ENCODE measurements at regions not wholly inside any gene's neighbourhood (a gene's known extent, or its start where the extent isn't known, plus 50 kb on each side); places are given as distances from the start of the nearest gene placed in this dataset.

DNA sequence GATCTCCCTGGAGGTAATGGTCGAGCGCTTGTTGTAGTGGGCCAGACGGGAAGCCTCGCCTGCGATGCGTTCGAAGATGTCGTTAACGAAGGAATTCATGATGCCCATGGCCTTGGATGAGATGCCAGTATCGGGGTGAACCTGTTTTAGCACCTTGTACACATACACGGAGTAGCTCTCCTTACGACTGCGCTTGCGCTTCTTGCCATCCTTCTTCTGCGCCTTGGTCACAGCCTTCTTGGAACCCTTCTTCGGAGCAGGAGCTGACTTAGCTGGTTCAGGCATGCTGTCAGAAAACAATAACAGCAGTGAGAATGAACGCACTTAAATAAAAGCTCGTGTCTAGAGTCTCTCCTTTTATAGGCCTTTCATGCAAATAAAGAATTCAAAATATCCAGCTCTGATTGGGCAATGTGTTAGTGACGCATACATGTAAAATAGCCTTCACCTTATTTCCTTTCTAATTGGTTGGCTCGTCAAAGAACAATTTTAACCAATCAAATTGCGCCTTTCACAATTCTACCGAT lies 129.2 kb downstream of the HFE start:
- ATAC-seq: peak; percentile 89 to 90

DNA sequence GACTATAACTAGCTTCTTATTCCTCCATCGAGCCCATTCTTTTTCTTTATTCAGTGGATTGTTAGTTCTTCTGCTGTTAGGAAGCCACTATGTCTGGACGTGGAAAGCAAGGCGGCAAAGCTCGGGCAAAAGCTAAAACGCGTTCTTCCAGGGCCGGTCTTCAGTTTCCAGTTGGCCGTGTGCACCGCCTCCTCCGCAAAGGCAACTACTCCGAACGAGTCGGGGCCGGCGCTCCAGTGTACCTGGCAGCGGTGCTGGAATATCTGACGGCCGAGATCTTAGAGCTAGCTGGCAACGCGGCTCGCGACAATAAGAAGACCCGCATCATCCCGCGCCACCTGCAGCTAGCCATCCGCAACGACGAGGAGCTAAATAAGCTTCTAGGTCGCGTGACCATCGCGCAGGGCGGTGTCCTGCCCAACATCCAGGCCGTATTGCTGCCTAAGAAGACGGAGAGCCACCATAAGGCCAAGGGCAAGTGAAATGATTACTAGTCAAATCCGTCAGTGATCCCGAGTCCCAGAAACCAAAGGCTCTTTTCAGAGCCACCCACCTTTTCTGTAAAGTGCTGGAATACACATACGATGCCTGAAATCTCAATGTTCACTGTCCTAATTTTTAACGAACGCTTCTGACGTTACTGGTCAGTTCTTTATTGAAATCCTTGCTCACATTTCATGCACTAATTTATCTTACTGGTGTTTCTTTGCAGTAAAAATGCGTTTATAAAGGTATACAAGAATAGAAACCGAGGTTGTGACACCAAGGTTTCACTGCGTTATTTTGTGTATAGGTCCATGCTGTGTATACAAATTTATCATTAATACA lies 129.9 kb downstream of the HFE start:
- peak; percentile 57 to 64 for ATAC-seq

DNA sequence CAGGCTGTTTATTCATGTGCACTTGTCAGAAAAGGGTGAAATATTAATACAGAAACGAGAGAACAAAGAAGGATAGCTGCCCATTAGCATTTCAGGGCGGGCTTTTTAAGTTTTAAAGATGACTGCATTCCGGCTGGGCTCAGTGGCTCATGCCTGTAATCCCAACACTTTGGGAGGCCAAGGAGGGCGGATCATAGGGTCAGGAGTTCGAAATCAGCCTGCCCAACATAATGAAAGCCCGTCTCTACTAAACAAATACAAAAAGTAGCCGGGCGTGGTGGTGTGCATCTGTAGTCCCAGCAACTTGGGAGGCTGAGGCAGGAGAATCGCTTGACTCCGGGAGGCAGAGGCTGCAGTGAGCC lies 130.5 kb downstream of the HFE start:
- ATAC-seq: no peak

DNA sequence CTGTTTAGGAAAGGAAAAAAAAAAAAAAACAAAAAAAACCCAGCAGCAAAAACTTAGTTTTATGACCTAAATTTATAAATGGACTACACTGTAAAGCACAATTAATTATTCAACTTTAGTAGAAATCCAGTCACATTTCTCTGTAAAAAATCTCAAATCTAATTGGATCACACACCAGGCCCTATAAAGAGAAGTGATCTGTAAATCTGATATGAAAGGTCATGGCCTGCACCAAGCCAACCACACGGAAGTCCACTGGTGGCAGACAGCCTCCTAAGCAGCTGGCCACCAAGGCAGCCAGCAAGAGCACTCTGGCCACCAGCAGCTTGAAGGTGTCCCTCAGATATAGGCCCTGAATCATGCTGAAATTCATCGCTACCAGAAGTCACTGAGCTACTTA lies 131.6 kb downstream of the HFE start:
- ATAC-seq: no peak

DNA sequence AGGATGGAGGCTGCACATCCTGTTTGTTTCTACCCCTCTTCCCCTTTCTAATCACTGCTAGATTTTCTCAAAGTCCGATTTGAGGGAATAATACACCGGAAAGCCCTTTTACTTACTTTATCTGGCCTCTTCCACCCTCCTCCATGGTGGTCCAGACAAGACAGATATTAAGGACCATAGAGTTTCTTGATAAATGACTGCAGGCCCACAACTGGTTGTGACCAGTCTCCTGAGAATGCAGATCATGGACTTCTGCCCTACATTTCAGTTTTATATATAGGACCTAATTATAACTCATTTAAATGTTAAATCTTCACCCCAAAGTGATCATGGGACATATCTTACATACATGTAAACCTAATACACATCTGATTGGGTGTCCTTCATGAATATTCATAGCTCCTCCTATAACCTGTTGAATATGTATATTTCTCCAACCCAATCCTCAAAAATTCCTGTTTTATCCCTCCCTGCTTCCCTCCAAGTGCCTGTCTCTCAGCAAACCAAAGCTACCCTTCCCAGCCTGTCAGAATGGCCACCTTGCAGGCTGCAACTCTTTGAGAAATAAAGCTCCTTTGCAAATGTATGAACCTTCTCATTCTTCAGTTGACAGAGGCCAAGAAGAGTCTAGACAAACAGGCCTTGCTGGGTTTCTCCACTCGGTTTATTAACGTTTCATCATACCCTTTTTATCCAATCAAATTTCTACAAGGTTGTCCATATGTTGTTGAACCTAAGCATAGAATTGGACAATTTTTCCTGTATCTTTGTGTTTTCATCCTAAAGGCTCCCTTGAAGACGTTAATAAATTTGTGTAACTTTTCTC lies 133.1 kb downstream of the HFE start:
- ATAC-seq: no peak

DNA sequence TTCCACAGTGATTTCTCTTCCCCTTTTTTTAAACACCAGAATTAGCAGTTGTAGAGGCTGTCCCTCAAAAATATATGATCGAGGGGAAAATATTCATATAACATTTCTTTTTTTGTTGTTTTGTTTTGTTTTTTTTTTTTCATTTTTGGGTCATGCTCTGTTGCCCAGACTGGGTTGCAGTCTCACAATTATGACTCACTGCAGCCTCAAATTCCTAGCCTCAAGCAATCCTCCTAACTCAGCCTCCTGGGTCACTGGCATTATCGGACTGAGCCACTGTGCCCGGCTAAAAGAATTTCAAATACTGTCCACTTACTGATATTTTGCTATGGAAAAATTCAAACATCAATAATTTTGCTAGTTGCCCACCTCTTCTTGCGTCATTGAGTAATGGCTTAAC lies 134.0 kb downstream of the HFE start:
- no peak for ATAC-seq

DNA sequence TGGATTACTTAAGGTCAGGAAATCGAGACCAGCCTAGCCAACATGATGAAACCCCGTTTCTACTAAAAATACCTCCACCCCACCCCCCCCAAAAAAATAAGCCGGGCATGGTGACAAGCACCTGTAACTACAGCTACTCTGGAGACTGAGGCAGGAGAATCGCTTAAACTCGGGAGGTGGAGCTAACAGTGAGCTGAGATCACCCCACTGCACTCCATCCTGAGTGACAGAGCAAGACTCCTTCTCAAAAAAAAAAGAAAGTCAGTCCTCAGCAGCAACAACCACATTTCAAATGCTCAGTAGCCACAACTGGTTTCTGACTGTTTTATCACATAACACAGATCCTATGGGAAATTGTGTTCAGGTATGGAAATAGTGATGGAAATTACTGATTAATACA lies 135.3 kb downstream of the HFE start:
- ATAC-seq: no peak

DNA sequence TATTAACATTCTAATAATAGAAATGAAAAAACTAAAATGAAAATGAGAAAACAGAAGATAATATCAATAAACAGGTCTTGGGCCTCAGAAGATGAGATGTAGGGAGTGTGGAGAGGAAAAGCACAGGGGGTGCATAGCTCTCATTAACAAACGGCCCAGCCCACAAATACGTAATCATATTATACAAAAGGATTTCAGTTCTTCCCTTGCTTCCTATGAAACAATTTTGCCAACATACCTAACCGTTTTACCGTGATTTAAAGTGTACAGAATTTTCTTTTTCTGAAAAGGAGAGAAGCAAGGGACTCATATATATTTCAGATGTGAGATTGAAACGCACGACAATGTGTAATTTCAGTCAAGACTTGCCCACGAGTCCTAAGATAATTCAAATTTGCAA lies 136.0 kb downstream of the HFE start:
- no peak for ATAC-seq

DNA sequence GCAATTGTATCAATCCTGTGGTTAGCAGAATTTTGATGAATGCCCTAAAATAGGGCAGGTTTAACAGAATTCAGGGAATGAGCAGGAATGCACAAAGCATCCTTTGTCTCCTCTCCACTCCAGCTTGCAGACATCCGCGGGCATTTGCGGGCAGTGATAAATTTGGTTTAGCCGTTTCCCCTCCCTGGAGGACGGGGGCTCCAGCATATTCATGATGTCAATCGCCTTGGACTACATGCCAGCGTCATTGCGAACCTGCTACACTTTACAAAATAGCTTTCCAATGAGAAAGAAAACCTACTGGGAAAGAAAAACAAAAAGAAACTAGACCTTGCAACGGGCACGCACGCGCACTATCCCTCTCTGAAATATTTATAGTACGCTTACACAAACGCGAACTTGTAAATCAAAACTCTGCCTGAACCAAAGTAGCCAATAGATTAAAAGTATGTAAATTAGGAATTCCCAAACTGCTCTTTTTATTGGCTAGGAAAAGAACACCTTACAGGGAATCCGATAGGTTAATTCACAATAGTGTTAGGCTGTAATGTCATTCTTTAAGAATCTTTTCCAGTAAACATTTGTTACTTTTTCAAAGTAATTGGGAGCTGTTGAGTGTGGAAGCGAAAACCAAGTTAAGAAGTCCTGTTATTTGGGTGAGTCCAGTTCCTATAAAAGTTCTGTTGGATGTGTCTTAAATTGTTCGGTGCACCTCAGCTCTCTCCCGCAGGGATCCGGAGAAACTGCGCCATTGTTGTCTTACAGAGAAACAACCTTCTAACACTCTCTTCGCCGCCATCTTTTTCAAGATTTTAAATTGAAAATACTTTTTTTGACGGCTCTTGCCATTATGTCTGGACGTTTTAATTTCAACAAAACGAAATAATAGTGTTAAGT lies 136.7 kb downstream of the HFE start:
- peak; percentile 87 to 90 for ATAC-seq

DNA sequence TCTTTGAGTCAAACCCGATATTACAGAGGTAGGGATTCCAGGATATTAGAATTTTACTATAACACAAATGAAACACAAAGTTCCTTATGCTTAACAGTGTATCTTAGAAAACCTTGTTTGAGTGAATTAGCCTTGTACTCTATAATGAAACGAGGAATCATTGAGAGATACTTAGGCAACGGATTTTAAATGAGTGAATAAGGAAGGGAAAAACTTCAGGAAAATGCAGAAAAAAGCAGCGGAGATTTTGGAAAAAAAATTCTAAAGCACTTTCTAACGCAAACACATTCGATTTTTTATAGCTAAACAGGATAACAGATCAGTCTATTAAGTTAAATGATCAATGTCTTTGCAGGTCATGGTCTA lies 137.3 kb downstream of the HFE start:
- no peak for ATAC-seq

DNA sequence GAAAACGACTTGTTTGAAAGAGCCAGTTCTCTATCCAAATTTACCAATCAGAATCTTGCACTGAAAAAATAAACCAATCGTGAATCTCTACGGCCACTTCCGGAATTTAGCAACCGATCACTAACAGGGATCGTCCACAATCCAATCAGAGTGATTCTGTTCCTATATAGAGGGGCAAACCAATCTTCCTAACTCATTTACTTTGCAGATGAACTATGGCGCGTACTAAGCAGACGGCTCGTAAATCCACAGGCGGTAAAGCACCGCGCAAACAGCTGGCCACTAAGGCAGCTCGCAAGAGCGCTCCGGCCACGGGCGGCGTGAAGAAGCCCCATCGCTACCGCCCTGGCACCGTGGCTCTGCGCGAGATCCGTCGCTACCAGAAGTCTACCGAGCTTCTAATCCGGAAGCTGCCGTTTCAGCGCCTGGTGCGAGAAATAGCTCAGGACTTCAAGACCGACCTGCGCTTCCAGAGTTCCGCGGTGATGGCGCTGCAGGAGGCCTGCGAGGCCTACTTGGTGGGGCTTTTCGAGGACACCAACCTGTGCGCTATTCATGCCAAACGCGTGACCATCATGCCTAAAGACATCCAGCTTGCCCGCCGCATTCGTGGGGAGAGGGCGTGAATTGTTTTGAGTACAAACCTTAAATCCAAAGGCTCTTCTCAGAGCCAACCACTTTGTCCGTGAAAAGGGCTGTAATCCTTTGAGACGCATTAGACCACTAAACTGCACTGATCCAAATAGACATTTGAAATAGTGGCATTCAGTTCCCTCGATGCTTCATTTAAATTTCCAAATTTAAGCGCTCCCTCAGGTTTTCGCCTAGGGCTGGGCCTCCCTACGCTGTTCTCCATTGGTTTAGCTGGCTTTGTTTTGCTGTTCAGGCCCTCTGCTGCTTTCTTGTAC lies 138.0 kb downstream of the HFE start:
- no peak for ATAC-seq

DNA sequence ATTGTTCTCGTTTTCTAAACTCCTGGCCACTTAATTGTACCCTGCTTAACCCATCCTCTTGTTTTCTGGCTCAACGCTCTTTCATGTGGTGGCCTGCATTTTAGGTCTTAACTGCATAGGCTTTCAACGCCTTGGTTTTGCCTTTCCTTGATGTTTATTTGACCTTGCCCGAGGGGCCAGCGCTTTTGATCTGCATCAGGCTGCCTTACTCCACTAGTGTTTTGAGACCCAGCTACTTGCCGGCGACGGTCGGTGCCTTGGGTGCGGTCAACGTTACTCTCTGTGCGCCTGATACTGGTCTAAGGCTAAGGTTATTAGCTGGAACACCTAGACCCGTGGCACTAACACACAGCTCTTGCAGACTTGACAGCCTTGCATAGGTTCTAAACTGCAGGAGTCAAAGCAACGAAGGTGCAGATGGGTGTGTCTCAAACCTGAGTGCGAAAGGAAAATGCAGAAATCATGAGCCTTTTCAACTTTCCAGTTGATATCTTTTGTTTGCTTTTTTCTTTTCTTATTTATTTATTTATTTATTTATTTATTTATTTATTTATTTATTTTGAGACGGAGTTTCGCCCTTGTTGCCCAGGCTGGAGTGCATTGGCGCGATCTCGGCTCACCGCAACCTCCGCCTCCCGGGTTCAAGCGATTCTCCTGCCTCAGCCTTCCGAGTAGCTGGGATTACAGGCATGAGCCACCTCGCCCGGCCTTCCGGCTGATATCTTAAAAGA lies 138.8 kb downstream of the HFE start:
- no peak for ATAC-seq

DNA sequence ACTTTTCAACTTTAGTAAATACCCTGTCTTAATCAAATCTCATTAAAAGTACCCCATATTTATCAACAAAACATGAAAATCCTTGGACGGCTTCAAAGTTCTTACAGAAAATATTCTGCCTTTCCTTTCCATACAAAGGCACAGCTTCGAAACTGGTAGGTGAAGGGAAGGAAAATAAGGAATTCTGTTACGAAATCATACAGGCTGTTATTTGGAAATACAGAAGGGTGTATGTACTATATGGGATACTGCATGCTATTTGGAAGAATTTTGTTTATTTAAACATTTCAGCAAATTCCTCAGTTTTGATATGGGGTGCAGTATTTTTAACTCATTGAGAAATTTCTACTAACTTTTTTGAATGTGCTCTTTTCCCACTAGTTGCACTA lies 138.4 kb upstream of the BTN3A2 start:
- no peak for ATAC-seq

DNA sequence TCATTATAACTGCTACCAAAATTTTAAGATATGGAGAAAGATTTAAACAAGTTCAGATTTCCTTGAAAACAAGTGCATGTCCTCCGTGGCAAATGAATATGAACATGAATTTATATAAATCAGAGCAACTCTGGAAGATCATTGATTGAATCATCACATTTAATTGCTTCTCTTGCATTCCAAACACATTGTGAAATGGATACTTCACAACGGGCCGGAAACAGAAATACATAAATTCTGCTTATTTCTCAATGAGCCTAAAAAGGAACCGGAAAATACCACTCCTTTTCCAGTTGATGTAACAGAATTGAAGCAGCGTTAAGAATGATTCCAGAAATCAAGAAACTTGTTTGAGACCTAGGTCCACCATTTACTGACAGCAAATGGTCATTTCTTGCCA lies 134.6 kb upstream of the BTN3A2 start:
- ATAC-seq: no peak

DNA sequence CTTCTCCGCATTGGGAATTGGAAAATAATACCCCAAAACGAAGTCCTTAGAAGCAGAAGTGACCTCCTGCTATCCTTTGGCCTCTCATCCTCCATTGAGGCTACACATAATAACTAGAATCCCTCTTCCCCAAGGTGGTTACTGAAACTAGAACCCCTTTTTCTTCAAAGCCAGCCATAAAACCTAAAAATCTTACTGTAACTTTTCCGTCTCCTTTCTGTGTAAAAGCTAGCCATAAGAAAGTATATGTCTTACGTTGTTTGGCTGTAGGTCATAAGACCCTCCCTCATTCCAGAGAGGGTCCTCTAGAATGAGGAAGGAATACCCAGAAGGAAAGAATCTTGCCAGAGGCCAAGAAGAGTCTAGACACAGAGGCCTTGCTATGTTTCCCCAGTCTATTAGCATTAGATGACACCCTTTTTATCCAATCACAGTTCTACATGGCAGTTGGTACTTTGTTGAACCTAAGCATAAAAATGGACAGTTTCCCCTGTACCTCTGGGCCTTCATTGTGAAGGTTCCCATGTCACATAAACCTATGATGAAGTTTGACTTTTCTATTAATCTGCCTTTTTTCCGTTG lies 133.9 kb upstream of the BTN3A2 start:
- no peak for ATAC-seq

DNA sequence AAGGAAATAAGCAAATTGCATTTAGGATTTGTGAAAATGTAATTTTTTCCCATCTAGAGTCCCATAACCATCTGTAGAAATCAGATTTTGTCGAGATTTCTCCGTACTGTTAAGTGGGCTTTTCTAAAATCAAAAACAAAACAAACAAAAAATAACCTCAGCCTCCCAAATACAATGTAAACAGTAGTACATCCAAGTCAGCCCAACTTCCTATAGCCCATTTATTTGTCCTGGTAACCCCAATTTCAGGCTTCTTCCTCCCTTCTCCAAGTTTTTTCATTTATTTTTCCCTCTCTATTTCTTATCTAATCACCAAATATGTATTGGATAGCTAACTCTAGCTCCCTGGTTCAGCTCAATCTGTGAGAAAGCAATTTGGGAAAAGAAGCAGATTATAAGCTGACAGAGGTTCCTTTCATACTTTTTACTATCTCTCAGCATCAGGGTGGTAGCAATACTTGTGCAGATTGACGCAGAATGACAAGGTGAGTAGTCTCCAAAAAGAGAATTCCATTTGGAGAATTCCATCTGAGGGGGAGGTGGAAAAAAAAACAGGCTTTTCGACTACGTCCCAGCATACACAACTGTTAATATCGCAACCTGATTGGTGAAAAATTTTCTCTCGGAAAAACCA lies 132.6 kb upstream of the BTN3A2 start:
- ATAC-seq: no peak

DNA sequence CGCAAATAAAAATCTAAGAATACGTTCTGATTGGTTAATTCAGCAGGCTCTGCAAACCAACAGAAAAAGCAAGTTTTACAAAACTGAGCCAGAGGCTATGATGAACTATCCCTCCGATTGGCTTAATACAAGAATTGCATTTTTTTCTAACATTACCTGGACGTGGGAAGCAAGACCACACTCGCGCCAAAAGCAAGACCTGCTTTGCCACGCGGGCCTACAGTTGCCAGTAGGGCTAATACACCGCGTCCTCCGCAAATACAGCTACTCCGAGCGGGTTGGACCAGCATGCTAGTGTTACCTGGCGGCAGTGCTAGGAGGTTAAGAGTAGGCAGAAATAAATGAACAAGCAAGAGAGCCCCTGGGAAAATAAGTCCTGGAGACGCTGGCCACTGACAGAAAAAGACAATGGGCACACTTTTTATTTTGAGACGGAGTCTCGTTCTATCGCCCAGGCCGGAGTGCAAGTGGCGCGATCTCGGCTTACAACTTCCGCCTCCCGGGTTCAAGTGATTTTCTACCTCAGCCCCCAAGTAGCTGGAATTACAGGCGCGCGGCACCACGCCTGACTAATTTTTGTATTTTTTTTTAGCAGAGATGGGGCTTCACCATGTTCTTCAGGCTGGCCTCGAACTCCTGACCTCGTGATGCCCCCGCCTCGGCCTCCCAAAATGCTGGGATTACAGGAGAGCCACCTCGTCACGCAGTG lies 131.9 kb upstream of the BTN3A2 start:
- ATAC-seq: peak; percentile 9 to 14

DNA sequence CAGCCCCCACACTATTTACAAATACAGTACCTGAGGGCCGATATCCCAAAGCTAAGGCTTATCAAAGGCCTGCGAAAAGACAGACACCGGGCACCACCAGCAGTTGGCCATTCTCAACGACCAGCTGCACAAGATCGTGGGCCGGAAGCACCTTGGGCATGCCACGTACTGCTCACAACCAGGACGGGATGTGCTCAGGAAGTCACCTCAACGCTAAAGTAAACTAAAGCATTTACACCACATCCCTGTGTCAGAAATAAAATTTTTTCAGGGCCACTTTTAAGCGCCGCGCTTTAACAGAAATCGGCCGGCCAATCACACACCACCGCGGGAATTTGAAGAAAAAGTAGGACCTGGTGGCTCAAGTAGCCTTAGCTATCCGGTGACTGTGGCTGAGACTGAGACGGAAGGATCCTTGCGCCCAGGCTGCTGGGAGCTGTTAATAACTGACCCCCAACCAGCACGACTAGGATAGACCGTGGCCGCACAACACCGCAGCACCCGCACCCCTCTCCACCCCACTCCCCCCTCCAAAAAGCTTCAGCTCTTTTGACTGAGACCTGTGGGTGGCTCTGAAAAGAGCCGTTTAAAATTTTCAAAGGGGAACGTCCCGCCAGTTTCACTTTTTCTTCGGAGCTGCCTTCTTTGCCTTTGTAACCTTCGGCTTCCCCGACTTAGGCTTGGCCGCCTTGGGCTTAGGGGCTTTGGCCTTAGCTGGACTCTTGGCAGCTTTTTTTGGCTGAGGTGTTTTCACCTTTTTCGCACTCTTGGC lies 131.2 kb upstream of the BTN3A2 start:
- ATAC-seq: peak; percentile 44

Measured in activated CD4-positive, CD25-positive, alpha-beta regulatory T cell treated with anti-CD3 and anti-CD28 coated beads, Interleukin-2, amount 50 U/mL, for 24 hours (primary cell).